UCSD-AML1 (cell line): ENCODE measurements at regions not wholly inside any gene's neighbourhood (a gene's known extent, or its start where the extent isn't known, plus 50 kb on each side); places are given as distances from the start of the nearest gene placed in this dataset.

Experiments
- DNase-seq: peaks from one replicate; lab custom pipeline; 2025; ENCODE audit not compliant: unreplicated experiment; lab: John Stamatoyannopoulos, UW

DNA sequence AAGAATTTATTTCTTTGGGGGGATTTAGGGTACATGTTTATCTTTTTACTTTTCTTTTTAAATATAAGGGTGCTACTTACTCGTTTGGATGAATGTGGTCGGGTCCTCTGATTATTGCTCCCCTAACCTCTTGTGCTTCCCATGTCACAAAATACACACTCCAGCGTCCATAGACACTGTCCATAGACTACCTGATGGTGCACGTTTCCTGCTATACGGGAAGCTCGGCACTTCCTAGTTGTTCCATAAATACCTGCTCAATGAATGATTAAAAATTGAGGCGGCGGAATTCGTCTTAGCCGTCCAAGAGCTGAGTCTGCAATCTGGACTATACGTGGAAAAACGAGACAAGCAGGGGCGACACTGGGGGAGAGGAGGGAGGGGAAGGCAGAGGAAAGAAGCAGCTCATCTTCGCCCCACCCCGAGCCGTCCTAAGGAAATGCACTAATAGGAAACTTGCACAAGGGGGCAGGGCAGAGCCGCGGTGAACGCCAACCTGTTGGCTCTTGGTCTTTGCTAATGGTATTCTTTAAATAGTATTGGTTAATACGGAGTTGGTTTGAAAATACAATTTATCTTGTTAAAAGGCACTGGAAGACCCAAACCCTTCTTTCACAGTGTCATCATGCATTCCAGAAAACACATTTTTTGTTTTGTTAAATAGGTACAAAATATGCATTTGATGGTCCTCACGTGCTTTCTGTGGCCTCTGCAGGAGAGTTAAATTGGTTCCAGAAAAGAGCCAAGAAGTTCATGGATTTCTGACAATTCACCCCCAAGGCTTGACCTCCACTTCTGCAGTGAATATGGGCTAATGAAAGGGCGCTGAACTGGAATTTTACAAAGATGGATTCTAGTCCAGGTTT is 73.0 kb upstream of the KCTD1 start:
- peak; percentile 50 for DNase-seq

DNA sequence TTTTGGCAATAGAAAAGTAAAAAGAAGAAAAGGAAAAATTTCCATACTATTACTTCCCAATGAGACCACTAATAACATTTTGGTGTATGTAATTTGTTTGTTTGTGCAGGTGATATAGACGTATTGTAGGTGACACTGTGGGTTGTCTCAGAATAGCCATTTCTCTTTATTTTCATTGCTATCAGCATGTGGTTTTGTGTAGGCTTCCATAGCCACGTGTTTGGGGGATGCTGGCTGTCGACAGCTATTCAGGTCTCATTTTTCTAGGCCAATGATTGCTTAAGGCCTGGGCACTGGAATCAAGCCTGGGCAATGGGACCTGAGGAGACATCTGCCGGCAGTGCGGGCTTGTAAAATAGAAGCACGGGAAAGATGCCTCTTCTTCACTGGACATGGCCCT is 71.0 kb upstream of the KCTD1 start:
- DNase-seq = no peak

DNA sequence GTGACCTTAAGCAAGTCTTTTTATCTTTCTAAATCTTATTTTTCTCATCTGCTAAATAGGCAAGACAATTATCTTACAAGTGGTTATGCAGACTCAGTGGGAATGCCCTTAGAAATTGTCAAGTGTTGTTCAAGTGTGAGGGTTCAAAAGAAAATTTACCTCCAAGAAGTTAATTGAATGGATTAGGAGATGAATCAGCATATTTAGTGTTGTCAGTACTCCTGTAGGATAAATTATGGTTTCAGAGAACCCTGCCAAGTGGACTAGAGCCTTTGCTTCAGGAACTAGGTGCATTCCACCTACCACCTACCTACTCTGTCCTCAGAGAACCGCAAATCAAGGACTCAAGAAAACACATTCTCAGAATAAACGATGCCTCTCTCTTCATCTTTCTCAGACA is 69.8 kb upstream of the KCTD1 start:
- DNase-seq = no peak

DNA sequence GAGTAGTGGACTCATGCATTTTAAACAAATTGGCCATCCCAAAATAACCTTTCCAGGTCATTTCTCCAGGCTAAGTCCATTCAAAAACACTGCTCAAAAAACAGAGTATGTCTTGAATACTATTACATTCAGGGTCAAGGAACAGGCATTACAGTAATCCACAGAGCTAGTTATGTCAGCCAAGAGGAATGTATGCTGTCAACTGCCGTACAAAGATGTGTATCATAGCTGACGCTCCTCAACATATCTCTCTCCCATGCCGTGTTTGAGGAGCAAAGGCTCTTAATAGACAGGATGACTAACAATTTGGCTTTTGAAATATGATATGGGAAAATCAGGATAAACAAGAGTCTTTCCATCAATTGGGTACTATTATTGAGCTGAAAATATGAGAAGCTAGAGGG is 68.8 kb upstream of the KCTD1 start:
- DNase-seq = no peak

DNA sequence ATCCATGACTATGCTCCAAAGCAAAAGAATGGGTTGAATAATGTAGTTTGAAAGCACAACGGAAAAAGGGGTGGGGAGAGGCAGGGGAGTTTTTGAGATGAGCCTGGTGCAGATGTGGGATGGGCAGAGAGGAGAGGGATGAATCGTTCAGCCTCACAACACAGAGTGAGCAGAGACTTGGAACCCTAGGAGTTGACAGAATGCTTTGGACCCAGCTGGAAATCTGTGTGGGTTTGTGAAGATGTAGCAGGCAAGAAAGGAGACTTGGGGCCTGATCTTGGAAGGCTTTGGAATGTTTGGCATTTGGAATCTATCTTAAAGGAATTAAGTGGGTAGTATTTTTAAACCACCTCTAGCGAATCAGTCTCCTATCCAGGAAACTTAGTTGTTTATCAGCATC is 66.0 kb upstream of the KCTD1 start:
- DNase-seq = no peak
